ENCODE measurements at regions not wholly inside any gene's neighbourhood (a gene's known extent, or its start where the extent isn't known, plus 50 kb on each side); places are given as distances from the start of the nearest gene placed in this dataset.

GRCh38 chr5:129395247-129395646 is 64.9 kb upstream of the ADAMTS19 start:
- no peak for TF ChIP-seq CTCF (conservative IDR thresholded peaks at IDR 0.05; ENCODE audit: low read depth, low read length)
- Histone ChIP-seq H3K4me3 (IDR thresholded peaks at IDR 0.05; ENCODE audit: insufficient read depth, low read depth, low read length) (no peak overlapping the region), H3K4me1 (ENCODE audit: low read depth, poor library complexity, severe bottlenecking) (no peaks in the 10 kb centered on the region), H3K4me2 (no peak overlapping the region), H3K79me2 (ENCODE audit: insufficient read depth, low read depth) (no peaks in the 10 kb centered on the region), H4K20me1 (ENCODE audit: insufficient read depth) (no peaks in the 10 kb centered on the region), H3K27me3 (ENCODE audit: insufficient read depth, low read depth) (no peaks in the 10 kb centered on the region), H3K36me3 (ENCODE audit: insufficient read depth) (no peaks in the 10 kb centered on the region), H3K9ac (no peak overlapping the region), H2AFZ (ENCODE audit: low read depth) (no peak overlapping the region), H3K27ac (no peak overlapping the region)

- H4K20me1 ChIP-seq (ENCODE audit: insufficient read depth) = no peaks in the 10 kb centered on the region
- H3K27ac ChIP-seq = no peak overlapping the region
- H3K79me2 ChIP-seq (ENCODE audit: insufficient read depth, low read depth) = no peaks in the 10 kb centered on the region
- H3K4me3 ChIP-seq (IDR thresholded peaks at IDR 0.05; ENCODE audit: insufficient read depth, low read depth, low read length) = no peak overlapping the region
- no peak overlapping the region for H3K9ac ChIP-seq
- no peak overlapping the region for H3K4me2 ChIP-seq
- H3K36me3 ChIP-seq (ENCODE audit: insufficient read depth) = no peaks in the 10 kb centered on the region
- H3K27me3 ChIP-seq (ENCODE audit: insufficient read depth, low read depth) = no peaks in the 10 kb centered on the region
- H2AFZ ChIP-seq (ENCODE audit: low read depth) = no peak overlapping the region
- no peaks in the 10 kb centered on the region for H3K4me1 ChIP-seq (ENCODE audit: low read depth, poor library complexity, severe bottlenecking)
- TF ChIP-seq CTCF (conservative IDR thresholded peaks at IDR 0.05; ENCODE audit: low read depth, low read length) = no peak
Observed at GRCh38 chr5:129398026-129398678, 61.9 kb upstream of the ADAMTS19 start.

- H3K9ac ChIP-seq = no peak overlapping the region
- TF ChIP-seq CTCF (conservative IDR thresholded peaks at IDR 0.05; ENCODE audit: low read depth, low read length) = no peak
- H3K36me3 ChIP-seq (ENCODE audit: insufficient read depth) = no peaks in the 10 kb centered on the region
- H3K4me1 ChIP-seq (ENCODE audit: low read depth, poor library complexity, severe bottlenecking) = no peaks in the 10 kb centered on the region
- no peak overlapping the region for H3K4me3 ChIP-seq (IDR thresholded peaks at IDR 0.05; ENCODE audit: insufficient read depth, low read depth, low read length)
- no peaks in the 10 kb centered on the region for H3K27me3 ChIP-seq (ENCODE audit: insufficient read depth, low read depth)
- no peaks in the 10 kb centered on the region for H3K79me2 ChIP-seq (ENCODE audit: insufficient read depth, low read depth)
- H3K4me2 ChIP-seq = no peak overlapping the region
- no peaks in the 10 kb centered on the region for H4K20me1 ChIP-seq (ENCODE audit: insufficient read depth)
- H3K27ac ChIP-seq = no peak overlapping the region
- no peak overlapping the region for H2AFZ ChIP-seq (ENCODE audit: low read depth)
Observed at GRCh38 chr5:129399069-129399468, 61.0 kb upstream of the ADAMTS19 start.

GRCh38 chr5:129400395-129400983 is 59.6 kb upstream of the ADAMTS19 start:
- peak; percentile 45; the same call in 1 of the 2 replicates for TF ChIP-seq CTCF (conservative IDR thresholded peaks at IDR 0.05; ENCODE audit: low read depth, low read length)
- no peak overlapping the region for H2AFZ ChIP-seq (ENCODE audit: low read depth)
- no peaks in the 10 kb centered on the region for H4K20me1 ChIP-seq (ENCODE audit: insufficient read depth)
- no peak overlapping the region for H3K4me3 ChIP-seq (IDR thresholded peaks at IDR 0.05; ENCODE audit: insufficient read depth, low read depth, low read length)
- no peaks in the 10 kb centered on the region for H3K27me3 ChIP-seq (ENCODE audit: insufficient read depth, low read depth)
- H3K36me3 ChIP-seq (ENCODE audit: insufficient read depth) = no peaks in the 10 kb centered on the region; the same call in 1 of the 2 replicates
- no peak overlapping the region for H3K9ac ChIP-seq
- no peaks in the 10 kb centered on the region for H3K79me2 ChIP-seq (ENCODE audit: insufficient read depth, low read depth)
- H3K27ac ChIP-seq = no peak overlapping the region
- no peaks in the 10 kb centered on the region for H3K4me1 ChIP-seq (ENCODE audit: low read depth, poor library complexity, severe bottlenecking)
- H3K4me2 ChIP-seq = no peak overlapping the region

All from KMS-11 (cell line).